OCI-LY1 (cell line): ENCODE measurements at regions not wholly inside any gene's neighbourhood (a gene's known extent, or its start where the extent isn't known, plus 50 kb on each side); places are given as distances from the start of the nearest gene placed in this dataset.

Experiments
- EZH2 ChIP-seq: fragments of 200-600 bp; sonication (generic), shearing (Covaris generic); IDR thresholded peaks from 2 replicates; pipeline ENCODE4 v1.8.0; 2017; ENCODE audit warnings: borderline replicate concordance, mixed run types, mild to moderate bottlenecking, antibody characterized with exemption, low read length, moderate library complexity, mixed read lengths
- TF ChIP-seq, protein P1 (sequence below): fragments of 200-600 bp; sonication (generic), shearing (Covaris generic); IDR thresholded peaks from 2 replicates; pipeline ENCODE4 v1.5.1; 2017; ENCODE audit warnings: mild to moderate bottlenecking, antibody characterized with exemption, low read length, moderate library complexity, mixed read lengths

DNA sequence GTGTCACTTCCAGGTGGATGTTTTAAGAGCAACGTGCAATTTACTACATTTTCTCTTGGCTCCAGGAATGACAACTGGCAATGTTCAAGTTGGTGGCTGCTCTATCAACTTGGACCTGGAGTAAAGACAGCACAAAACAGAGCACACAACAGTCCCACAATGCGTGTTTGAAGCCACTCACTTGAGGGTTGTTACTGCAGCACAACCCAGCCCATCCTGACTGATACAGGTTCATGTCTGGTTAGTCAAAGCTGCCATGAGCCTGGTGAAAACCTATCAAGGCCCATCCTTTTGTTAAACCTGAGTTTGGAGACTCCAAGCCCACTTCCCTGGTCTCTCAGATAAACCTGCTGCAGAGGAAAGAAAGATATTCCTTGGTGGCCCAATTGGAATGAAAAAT is 81.1 kb upstream of the LARP1 start:
- TF ChIP-seq, protein P1, sequence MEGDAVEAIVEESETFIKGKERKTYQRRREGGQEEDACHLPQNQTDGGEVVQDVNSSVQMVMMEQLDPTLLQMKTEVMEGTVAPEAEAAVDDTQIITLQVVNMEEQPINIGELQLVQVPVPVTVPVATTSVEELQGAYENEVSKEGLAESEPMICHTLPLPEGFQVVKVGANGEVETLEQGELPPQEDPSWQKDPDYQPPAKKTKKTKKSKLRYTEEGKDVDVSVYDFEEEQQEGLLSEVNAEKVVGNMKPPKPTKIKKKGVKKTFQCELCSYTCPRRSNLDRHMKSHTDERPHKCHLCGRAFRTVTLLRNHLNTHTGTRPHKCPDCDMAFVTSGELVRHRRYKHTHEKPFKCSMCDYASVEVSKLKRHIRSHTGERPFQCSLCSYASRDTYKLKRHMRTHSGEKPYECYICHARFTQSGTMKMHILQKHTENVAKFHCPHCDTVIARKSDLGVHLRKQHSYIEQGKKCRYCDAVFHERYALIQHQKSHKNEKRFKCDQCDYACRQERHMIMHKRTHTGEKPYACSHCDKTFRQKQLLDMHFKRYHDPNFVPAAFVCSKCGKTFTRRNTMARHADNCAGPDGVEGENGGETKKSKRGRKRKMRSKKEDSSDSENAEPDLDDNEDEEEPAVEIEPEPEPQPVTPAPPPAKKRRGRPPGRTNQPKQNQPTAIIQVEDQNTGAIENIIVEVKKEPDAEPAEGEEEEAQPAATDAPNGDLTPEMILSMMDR, result no peak
- no peak for TF ChIP-seq EZH2
